NCI-H146 treated with DMSO at 0.1 percent for 48 hours (cell line): ENCODE measurements at regions not wholly inside any gene's neighbourhood (a gene's known extent, or its start where the extent isn't known, plus 50 kb on each side); places are given as distances from the start of the nearest gene placed in this dataset.

Experiments
- DNase-seq: peaks from one replicate; lab custom pipeline; 2025; ENCODE audit not compliant: unreplicated experiment; lab: John Stamatoyannopoulos, UW

GRCh38 chr1:221897321-221897721, 155.4 kb upstream of the DUSP10 start:
- DNase-seq: no peak

- DNase-seq: no peak
Measured at GRCh38 chr1:221892301-221892830, 150.5 kb upstream of the DUSP10 start.

DNA sequence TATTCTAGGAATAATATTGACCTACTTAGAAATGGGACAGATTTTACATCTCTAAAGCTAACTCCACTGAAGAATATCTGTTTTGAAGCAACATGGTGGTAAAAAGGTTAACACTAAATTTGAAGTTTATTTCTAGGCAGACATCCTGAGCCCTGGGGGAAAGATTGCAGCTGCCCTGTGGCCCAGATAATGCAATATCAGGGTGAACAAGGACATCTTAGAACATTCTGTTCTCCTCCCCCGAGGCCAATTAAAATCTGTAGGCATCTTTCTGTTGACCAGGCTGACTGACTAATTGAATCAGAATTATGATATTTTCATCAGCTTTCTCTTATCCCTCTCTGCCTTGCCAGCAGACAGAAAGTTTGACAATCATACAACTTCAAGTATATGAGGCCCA, 149.8 kb upstream of the DUSP10 start:
- no peak for DNase-seq

DNA sequence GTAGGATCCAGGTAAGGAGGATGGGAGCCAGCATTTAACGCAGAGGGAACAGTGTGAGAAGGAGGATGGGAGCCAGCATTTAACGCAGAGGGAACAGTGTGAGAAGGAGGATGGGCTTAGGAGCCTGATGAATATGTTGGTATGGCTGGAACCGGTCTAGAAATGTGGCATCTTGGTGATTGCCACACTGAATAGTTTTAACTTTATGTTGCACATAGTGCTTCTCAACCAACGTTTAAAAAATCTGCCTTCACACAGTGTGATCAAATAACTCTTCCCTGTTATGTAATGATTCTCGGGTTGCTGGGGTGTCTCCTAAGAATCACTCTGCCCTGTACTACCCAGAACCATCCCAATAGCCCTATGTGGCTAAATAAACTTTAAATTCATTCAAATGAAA, 146.9 kb upstream of the DUSP10 start:
- DNase-seq: no peak

DNA sequence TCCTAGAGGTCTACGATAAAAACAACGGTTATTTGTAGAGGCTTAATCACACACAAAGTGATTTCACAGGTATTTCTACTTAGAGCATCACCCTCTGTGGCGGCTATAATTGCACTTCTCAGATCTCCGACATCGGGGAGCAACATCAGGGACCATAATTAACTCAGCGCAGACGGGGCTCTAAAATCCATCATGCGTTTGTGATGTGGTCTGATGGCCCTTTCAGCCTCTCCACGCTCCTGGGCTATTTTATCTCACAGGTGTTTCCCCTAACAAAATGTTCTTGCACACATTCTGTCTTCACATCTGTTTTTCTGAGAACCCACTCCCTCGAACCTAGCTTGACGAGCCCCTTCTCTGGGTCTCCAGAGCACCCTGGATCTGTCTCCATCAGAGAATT, 146.3 kb upstream of the DUSP10 start:
- DNase-seq: no peak

DNA sequence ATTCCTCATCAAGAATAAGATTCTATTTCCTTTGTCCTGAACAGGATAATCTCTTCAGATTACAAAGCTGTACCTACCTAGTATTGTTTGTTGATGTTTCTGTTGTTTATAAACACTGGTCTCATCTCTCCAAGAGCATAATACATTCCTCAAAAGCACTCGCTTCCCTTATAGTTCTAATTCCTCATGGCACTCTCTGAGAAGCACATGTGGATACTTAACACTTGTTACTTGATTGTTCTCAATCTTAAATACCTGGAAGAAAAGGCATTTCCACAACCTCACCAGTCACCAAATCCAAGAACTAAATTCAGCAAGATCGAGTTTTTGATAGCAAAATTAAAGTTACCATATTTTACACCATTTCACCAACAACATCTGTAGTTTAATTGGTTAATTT, 145.9 kb upstream of the DUSP10 start:
- DNase-seq: no peak

- DNase-seq: no peak
Measured at GRCh38 chr1:221887415-221887746, 145.5 kb upstream of the DUSP10 start.

GRCh38 chr1:221886743-221887414, 145.0 kb upstream of the DUSP10 start:
- no peak for DNase-seq

DNA sequence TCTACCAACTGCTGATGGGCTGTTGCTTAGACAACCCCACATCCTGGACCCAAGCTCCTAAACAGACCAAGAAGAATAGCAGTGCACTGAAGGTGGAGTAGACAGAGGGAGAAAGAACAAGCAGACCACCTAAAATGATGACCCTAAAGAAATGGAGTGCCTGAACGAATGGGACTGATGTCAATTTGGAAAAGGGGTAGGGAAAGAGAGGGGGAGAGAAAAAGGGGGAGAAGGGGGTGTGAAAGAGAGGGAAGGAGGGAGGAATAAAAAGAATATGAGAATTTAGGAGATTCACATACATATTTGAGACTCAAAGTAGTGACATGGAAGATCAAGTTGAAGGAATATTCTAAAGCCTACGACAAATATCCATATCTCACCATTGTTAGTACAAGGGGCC, 144.4 kb upstream of the DUSP10 start:
- no peak for DNase-seq

- DNase-seq: no peak
Measured at GRCh38 chr1:221884821-221885220, 142.9 kb upstream of the DUSP10 start.

- no peak for DNase-seq
Measured at GRCh38 chr1:221881805-221882581, 140.1 kb upstream of the DUSP10 start.

GRCh38 chr1:221880182-221880581, 138.3 kb upstream of the DUSP10 start:
- no peak for DNase-seq

GRCh38 chr1:221878134-221878533, 136.2 kb upstream of the DUSP10 start:
- no peak for DNase-seq

DNA sequence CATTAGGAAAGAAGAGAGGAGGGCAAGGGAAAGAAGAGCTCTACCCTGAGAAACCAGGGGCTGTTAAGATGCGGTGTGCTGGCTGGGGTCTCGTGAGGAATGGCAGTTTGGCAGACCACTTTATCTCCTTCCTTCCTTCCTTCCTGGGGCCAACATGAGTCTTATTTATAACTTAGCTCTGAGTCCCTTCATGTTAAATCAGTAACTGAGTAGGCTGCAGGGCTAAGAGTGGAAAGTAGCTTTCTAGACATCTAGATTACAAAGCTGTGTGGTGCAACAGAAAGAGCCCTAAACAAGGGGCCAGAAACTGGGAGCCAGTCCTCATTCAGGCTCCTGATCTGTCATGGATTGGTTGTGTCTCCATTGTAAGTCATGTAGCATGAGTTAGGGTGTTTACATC, 135.4 kb upstream of the DUSP10 start:
- no peak for DNase-seq

- no peak for DNase-seq
Measured at GRCh38 chr1:221875004-221875330, 133.1 kb upstream of the DUSP10 start.

DNA sequence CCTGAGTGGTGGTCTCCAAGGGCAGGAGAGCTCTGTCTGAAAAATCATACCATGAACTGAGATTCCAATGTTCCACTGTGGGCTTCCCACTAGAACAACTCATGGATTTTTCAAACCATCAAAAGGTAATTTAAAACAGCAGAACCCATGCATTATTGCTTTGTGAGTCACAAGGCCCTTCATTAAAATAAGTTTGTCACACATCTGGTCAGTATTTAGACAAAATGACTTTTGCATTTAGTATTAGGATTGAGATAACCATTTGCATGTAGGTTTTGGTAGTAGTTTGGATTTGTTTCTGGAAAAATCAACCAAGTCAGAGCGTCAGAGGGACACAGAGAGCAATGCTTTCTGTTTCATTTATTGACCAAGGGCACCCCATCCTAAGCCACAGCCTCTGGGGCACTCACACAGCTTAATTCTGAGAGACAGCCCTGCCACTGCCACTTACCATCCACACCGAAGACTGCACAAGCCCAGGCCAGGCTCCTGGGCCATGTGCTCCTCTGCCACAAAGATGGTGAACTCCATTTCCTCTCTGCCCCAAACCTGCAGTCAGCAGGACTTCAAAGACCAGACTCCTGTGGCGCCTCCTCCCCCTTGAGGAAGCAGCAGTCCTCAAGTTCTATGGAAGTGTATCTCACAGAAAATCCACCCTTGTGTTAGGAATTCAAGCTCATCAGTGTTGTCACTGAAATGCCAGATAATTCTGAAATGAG, 132.6 kb upstream of the DUSP10 start:
- DNase-seq: no peak

GRCh38 chr1:221873673-221874072, 131.8 kb upstream of the DUSP10 start:
- no peak for DNase-seq

DNA sequence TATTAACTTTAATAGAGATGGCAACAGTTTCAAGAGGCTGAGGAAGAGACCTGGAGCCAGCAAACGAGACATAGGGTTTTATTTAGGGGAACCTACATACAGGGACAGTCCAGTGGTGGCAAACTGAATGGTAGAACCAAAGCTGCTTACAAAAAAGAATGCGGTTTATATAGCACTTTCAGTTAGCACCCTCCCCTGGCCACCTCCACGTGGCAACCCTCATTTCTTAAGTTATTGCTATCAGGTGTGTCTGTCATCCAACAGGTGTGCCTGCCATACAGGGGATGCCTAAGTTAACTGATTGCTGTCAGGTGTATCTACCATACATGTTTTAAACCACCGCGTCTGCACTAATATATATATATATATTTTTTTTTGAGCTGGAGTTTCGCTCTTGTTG, 129.2 kb upstream of the DUSP10 start:
- no peak for DNase-seq

DNA sequence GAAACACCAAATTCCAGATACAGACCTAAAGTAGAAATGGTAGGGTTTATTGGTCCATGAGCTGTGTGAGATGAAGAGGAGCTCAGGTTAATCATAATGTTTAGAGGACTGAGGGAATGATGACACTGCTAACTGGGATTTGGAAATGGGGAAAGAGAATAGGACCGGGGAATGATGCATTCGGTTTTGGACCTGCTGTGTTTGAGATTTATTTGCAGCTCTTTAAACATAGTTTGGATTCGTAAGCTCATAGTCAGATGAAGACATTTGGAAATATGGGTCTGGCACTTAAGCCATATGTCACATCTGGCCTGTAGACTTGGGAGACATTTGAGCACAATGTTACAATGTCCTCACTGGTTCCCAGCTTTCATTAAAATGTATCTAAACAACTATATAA, 127.9 kb upstream of the DUSP10 start:
- no peak for DNase-seq

GRCh38 chr1:221868593-221869303, 126.9 kb upstream of the DUSP10 start:
- DNase-seq: no peak

DNA sequence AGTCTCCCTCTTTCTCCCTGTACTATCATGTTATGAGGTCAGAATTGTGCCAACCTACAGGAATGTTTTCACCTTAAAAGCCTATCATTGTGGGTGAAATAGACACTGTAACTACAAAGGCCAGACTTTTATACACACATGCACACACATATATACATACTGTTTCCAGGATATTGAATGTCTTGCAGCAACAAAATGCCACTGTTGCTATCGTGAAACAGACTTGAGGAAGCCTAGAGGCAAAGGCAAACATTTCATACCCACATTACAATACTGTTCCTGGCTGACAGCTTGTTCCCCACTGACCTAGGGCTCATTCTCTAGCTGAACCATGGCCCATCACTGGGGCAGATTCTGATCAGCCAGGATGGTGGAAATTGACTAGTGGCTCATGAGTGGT, 125.1 kb upstream of the DUSP10 start:
- no peak for DNase-seq

- no peak for DNase-seq
Measured at GRCh38 chr1:221865808-221866207, 123.9 kb upstream of the DUSP10 start.
